Fibroblast of lung (primary cell): ENCODE measurements at regions not wholly inside any gene's neighbourhood (a gene's known extent, or its start where the extent isn't known, plus 50 kb on each side); places are given as distances from the start of the nearest gene placed in this dataset.

Experiments
- DNase-seq, 2 donors: peaks; one replicate each; pipeline versions ENCODE4 v3.0.0 to v3.0.0-alpha.2; 2010; ENCODE audit warnings: low read depth in 2 of 2
- H2AFZ ChIP-seq: 2 replicates; pipeline ENCODE4 v1.5.1; 2012; ENCODE audit warnings: low read length, control low read depth, inconsistent platforms
- H3K27ac ChIP-seq: 2 replicates; pipeline ENCODE4 v1.5.1; 2011; ENCODE audit warnings: low read length, control low read depth; ENCODE audit not compliant: insufficient read depth
- H3K27me3 ChIP-seq: 2 replicates; pipeline ENCODE4 v1.5.1; 2011; ENCODE audit warnings: mild to moderate bottlenecking, low read length; ENCODE audit not compliant: control insufficient read depth, insufficient read depth
- H3K36me3 ChIP-seq: 2 replicates; pipeline ENCODE4 v1.5.1; 2011; ENCODE audit warnings: low read length; ENCODE audit not compliant: control insufficient read depth, insufficient read depth
- H3K4me1 ChIP-seq: 2 replicates; pipeline ENCODE4 v1.5.1; 2011; ENCODE audit warnings: low read length; ENCODE audit not compliant: control insufficient read depth, insufficient read depth; ENCODE audit errors: extremely low read depth
- H3K4me2 ChIP-seq: 2 replicates; pipeline ENCODE4 v1.5.1; 2011; ENCODE audit warnings: low read length, control low read depth; ENCODE audit not compliant: insufficient read depth; ENCODE audit errors: extremely low read depth
- H3K4me3 ChIP-seq, 4 experiments: fragments of 200-600 bp in 1 of 4; sonication (generic) in 1 of 4; replicated peaks in 1 of 4; 2 replicates each; pipeline ENCODE4 v1.5.1; 2011 to 2016; ENCODE audit warnings: low read length in 4 of 4, low read depth in 3 of 4, mild to moderate bottlenecking in 3 of 4, control low read depth in 2 of 4, inconsistent platforms in 1 of 4, mixed read lengths in 1 of 4; ENCODE audit not compliant: insufficient read depth in 1 of 4; ENCODE audit errors: control extremely low read depth in 1 of 4
- H3K79me2 ChIP-seq: 2 replicates; pipeline ENCODE4 v1.5.1; 2012; ENCODE audit warnings: mild to moderate bottlenecking, low read length, inconsistent platforms; ENCODE audit not compliant: control insufficient read depth, insufficient read depth
- H3K9ac ChIP-seq: 2 replicates; pipeline ENCODE4 v1.5.1; 2011; ENCODE audit warnings: mild to moderate bottlenecking, low read length, control low read depth; ENCODE audit not compliant: insufficient read depth
- H3K9me3 ChIP-seq: 2 replicates; pipeline ENCODE4 v1.5.1; 2012; ENCODE audit warnings: low read depth, low read length; ENCODE audit not compliant: control insufficient read depth, insufficient read depth
- H4K20me1 ChIP-seq: 2 replicates; pipeline ENCODE4 v1.5.1; 2011; ENCODE audit warnings: low read length; ENCODE audit not compliant: control insufficient read depth, insufficient read depth; ENCODE audit errors: extremely low read depth
- CTCF ChIP-seq, 2 donors: IDR thresholded peaks in 1 of 2; conservative IDR thresholded peaks in 1 of 2; 1 replicate in 1 of 2; 2 replicates in 1 of 2; pipeline ENCODE4 v1.5.1; 2011 to 2012; ENCODE audit warnings: low read length in 2 of 2, control low read depth in 1 of 2, inconsistent platforms in 1 of 2, low read depth in 1 of 2, mild to moderate bottlenecking in 1 of 2
- EZH2 ChIP-seq: IDR thresholded peaks from 2 replicates; pipeline ENCODE4 v1.5.1; 2012; ENCODE audit warnings: low read length, control low read depth, mild to moderate bottlenecking; ENCODE audit errors: missing control alignments

DNA sequence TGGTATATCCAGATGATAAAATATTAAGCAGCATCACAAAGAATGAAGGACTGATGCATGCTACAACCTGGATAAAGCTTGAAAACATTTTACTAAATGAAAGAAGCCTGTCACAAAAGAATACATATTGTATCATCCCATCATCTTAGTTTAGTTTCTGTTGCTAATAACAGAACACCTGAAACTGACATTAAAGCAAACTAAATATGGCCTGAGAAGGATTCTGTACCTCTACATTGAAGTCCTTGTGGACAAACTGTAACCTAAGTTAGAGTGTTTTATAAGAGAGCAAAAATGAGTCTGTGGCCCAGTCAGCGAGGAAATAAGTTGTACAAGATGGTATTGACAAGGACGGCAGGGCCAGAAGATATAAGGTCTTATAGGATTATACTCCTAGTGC, 261.0 kb upstream of the CPHXL start:
- DNase-seq: no peak
- H3K36me3 ChIP-seq: no peaks in the 10 kb centered on the region
- no peak overlapping the region for H3K9ac ChIP-seq
- no peaks in the 10 kb centered on the region for H3K27me3 ChIP-seq
- no peak overlapping the region for H2AFZ ChIP-seq
- no peaks in the 10 kb centered on the region for H3K79me2 ChIP-seq
- no peaks in the 10 kb centered on the region for H3K9me3 ChIP-seq
- no peak overlapping the region for H3K27ac ChIP-seq
- H4K20me1 ChIP-seq: no peaks in the 10 kb centered on the region
- no peak overlapping the region for H3K4me3 ChIP-seq
- no peaks in the 10 kb centered on the region for H3K4me1 ChIP-seq
- no peak overlapping the region for H3K4me2 ChIP-seq
- TF ChIP-seq EZH2 (no peak), CTCF (conservative IDR thresholded peaks at IDR 0.05 in 1 of 2, IDR thresholded peaks at IDR 0.05 in 1 of 2; ENCODE audit: low read depth in 1 of 2, low read length in 2 of 2) (no peak)

GRCh38 chr16:75996491-75996890, 270.2 kb upstream of the CPHXL start:
- Histone ChIP-seq H3K9ac (no peak overlapping the region), H3K27me3 (no peaks in the 10 kb centered on the region), H4K20me1 (no peaks in the 10 kb centered on the region), H2AFZ (no peak overlapping the region), H3K9me3 (no peaks in the 10 kb centered on the region), H3K36me3 (no peaks in the 10 kb centered on the region), H3K79me2 (no peaks in the 10 kb centered on the region), H3K4me1 (no peaks in the 10 kb centered on the region), H3K27ac (no peak overlapping the region), H3K4me3 (no peak overlapping the region), H3K4me2 (no peak overlapping the region)
- no peak for DNase-seq
- no peak for TF ChIP-seq EZH2
- TF ChIP-seq CTCF (conservative IDR thresholded peaks at IDR 0.05 in 1 of 2, IDR thresholded peaks at IDR 0.05 in 1 of 2; ENCODE audit: low read depth in 1 of 2, low read length in 2 of 2): no peak

DNA sequence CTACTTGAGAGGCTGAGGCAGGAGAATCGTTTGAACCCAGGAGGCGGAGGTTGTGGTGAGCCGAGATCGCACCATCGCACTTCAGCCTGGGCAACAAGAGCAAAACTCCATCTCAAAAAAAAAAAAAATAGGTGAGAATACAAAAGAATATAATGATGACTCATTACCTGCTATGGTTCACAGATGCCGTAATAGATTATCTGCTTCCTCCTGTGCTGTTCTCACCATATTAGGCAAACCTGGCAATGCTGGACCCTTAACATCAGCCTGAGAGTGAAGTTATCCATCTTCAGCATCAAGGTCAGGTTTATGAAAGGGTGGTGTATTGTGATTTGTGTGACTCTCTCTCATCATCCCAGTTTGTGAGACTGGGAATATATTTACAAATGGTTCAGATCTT, 271.3 kb upstream of the CPHXL start:
- H4K20me1 ChIP-seq: no peaks in the 10 kb centered on the region
- H3K9ac ChIP-seq: no peak overlapping the region
- DNase-seq: no peak
- H2AFZ ChIP-seq: no peak overlapping the region
- TF ChIP-seq EZH2 (no peak), CTCF (conservative IDR thresholded peaks at IDR 0.05 in 1 of 2, IDR thresholded peaks at IDR 0.05 in 1 of 2; ENCODE audit: low read depth in 1 of 2, low read length in 2 of 2) (no peak)
- no peak overlapping the region for H3K27ac ChIP-seq
- no peaks in the 10 kb centered on the region for H3K79me2 ChIP-seq
- H3K4me1 ChIP-seq: no peaks in the 10 kb centered on the region
- H3K9me3 ChIP-seq: no peaks in the 10 kb centered on the region
- H3K4me3 ChIP-seq: no peak overlapping the region
- H3K4me2 ChIP-seq: no peak overlapping the region
- no peaks in the 10 kb centered on the region for H3K27me3 ChIP-seq
- H3K36me3 ChIP-seq: no peaks in the 10 kb centered on the region
